Heart left ventricle (tissue), 16 donors: ENCODE measurements at regions not wholly inside any gene's neighbourhood (a gene's known extent, or its start where the extent isn't known, plus 50 kb on each side); places are given as distances from the start of the nearest gene placed in this dataset.

ENCODE experiments used
- ATAC-seq, 4 donors: fragments of 200-7000 bp; cut with Tn5 transposase; one replicate each; pipeline ENCODE4 v1.9.1; 2020 to 2022; ENCODE audit warnings: moderate library complexity in 4 of 4, mild to moderate bottlenecking in 3 of 4, moderate number of reproducible peaks in 1 of 4
- DNase-seq, 5 donors: peaks; one replicate each; pipeline ENCODE4 v3.0.0-alpha.2; 2020
- H3K27ac ChIP-seq, 12 donors: fragments of 200-600 bp; sonication (generic) in 4 of 12; one replicate each; pipeline versions ENCODE4 v1.5.0 to v1.8.0; 2016 to 2022; ENCODE audit warnings: mild to moderate bottlenecking in 2 of 12
- H3K27me3 ChIP-seq, 9 donors: fragments of 200-600 bp; sonication (generic) in 2 of 9; one replicate each; pipeline versions ENCODE4 v1.5.1 to v1.8.0; 2016 to 2022; ENCODE audit warnings: mild to moderate bottlenecking in 3 of 9
- H3K36me3 ChIP-seq, 9 donors: fragments of 200-600 bp; sonication (generic) in 2 of 9; one replicate each; pipeline versions ENCODE4 v1.5.0 to v1.8.0; 2018 to 2022; ENCODE audit warnings: mild to moderate bottlenecking in 2 of 9
- H3K4me1 ChIP-seq, 12 donors: fragments of 200-600 bp; sonication (generic) in 4 of 12; one replicate each; pipeline versions ENCODE4 v1.5.0 to v1.8.0; 2016 to 2022; ENCODE audit warnings: mild to moderate bottlenecking in 3 of 12
- H3K4me3 ChIP-seq, 12 donors: fragments of 200-600 bp; sonication (generic) in 4 of 12; one replicate each; pipeline versions ENCODE4 v1.5.0 to v1.8.0; 2017 to 2022; ENCODE audit warnings: mild to moderate bottlenecking in 9 of 12, moderate library complexity in 4 of 12
- H3K9me3 ChIP-seq, 12 donors: fragments of 200-600 bp; sonication (generic) in 4 of 12; one replicate each; pipeline versions ENCODE4 v1.5.0 to v1.8.0; 2016 to 2022; ENCODE audit warnings: mild to moderate bottlenecking in 1 of 12
- POLR2A ChIP-seq, 2 donors: fragments of 450-650 bp; IDR thresholded peaks; one replicate each; pipeline ENCODE4 v1.6.1; 2017; ENCODE audit warnings: antibody characterized with exemption in 2 of 2, mild to moderate bottlenecking in 2 of 2, moderate library complexity in 2 of 2
- WGBS, 4 donors: extraction: QIAGEN DNeasy Blood & Tissue Kit in 2 of 4; methylation state at CpG; one replicate each; pipeline versions ENCODE4 v1.1.5 to v1.1.7; 2013 to 2018; 5-methylcytosine and 5-hydroxymethylcytosine counted together
- intact Hi-C, 10 donors: fragments of 100-400 bp; cut with DNase I; formaldehyde crosslinking; loops; one replicate each; pipeline versions ENCODE4 v1.11.1 to v1.14.2; 2022
- TF ChIP-seq, protein P1 (sequence below), 12 donors: fragments of 200-600 bp; sonication (generic) in 4 of 12; IDR thresholded peaks; one replicate each; pipeline versions ENCODE4 v1.5.0 to v1.8.0; 2018 to 2022; ENCODE audit warnings: antibody characterized with exemption in 12 of 12, mild to moderate bottlenecking in 5 of 12
- donor health status: ischemic (EF 13 %, LVEDD 7.1; RV severe dilation, severe dysfunction).
- donor health status: healthy with polysubstance abuse.
- donor health status: DM: no; HTN: yes; CAD: no.
- donor health status: DM: no; HTN: no; CAD: no.
- donor health status: ischemic (EF 25% LVEDD 6.9; RV normal size, moderate dysfunction).
- donor health status: ischemic (EF 25% LVEDD 5.7; RV mildly dilated, moderate dysfunction).
- donor health status: healthy.
- donor health status: DM: yes; HTN: yes; CAD: no.
- donor health status: ischemic (EF 35%, LVEDD 5.7; RV mildly dilated, moderate dysfunction).
- donor health status: nonischemic (EF 11% LVEDD 7.7; RV severe dilation, severe dysfunction).
- donor health status: DM: yes; HTN: yes; CAD: no.
- donor health status: PGD.
- donor health status: ischemic (EF 29% LVEDD 5.4; RV normal size, mild dysfunction).
- donor health status: nonischemic (EF 23%, LVEDD 6.1; RV moderate dilation, normal function).

GRCh38 chr7:132049462-132050304 lies 493.3 kb upstream of the PODXL start:
- H3K27ac ChIP-seq: no peak overlapping the region
- intact Hi-C loops: loop anchor here in 6 of 10 donors (1.0 to 10.0 kb wide), 8 partner anchors 43 to 362 kb away; no protein-coding TSS in a partner anchor
- no peaks in the 10 kb centered on the region for H3K36me3 ChIP-seq
- DNase-seq (no peak), ATAC-seq (no peak)
- H3K4me3 ChIP-seq: no peak overlapping the region
- no peaks in the 10 kb centered on the region for H3K9me3 ChIP-seq
- TF ChIP-seq POLR2A (IDR thresholded peaks at IDR 0.05): no peak
- TF ChIP-seq, protein P1, sequence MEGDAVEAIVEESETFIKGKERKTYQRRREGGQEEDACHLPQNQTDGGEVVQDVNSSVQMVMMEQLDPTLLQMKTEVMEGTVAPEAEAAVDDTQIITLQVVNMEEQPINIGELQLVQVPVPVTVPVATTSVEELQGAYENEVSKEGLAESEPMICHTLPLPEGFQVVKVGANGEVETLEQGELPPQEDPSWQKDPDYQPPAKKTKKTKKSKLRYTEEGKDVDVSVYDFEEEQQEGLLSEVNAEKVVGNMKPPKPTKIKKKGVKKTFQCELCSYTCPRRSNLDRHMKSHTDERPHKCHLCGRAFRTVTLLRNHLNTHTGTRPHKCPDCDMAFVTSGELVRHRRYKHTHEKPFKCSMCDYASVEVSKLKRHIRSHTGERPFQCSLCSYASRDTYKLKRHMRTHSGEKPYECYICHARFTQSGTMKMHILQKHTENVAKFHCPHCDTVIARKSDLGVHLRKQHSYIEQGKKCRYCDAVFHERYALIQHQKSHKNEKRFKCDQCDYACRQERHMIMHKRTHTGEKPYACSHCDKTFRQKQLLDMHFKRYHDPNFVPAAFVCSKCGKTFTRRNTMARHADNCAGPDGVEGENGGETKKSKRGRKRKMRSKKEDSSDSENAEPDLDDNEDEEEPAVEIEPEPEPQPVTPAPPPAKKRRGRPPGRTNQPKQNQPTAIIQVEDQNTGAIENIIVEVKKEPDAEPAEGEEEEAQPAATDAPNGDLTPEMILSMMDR (IDR thresholded peaks at IDR 0.05): peak; percentile 50 to 67 (median 56)
- peaks cover 0 to under 1% (median 0%) of the 10 kb centered on the region in 12 donors for H3K4me1 ChIP-seq
- 65 to 72% (median 67%) methylated on average over 9 of the region's 9 CpGs for WGBS, 4 donors
- H3K27me3 ChIP-seq: peaks cover 0 to 5% (median 0%) of the 10 kb centered on the region in 9 donors

DNA sequence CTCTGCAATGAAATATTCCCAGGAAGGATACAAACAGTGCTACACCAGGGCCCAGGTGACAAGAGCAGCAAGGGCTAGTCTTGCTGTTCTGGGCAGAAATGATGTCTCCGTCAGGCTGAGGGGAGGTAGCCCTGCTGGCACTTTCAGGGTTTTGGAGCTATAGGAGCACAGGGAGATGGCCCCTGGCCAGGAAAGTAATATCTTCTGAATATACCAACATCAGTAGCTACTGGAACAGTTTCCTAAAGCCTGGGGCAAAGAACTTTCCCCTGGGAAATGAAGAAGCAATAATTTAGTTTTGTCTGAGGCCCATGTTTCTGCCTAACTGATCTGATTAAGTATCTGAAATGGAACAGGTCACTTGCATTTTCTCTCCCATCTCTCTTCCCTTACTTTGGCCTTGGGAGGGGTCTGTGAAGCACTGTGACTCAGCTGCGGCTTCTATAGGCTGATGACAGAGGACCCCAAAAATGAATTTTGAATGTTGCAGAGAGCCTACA lies 489.1 kb upstream of the PODXL start:
- Histone ChIP-seq H3K4me1 (no peaks in the 10 kb centered on the region), H3K27ac (no peak overlapping the region), H3K27me3 (peaks cover 0 to 5% (median 0%) of the 10 kb centered on the region in 9 donors), H3K4me3 (no peak overlapping the region), H3K9me3 (peaks cover 0 to 5% (median 0%) of the 10 kb centered on the region in 12 donors), H3K36me3 (no peaks in the 10 kb centered on the region)
- intact Hi-C loops: loop anchor here in 4 of 10 donors (5.0 to 10.0 kb wide), 4 partner anchors 98 to 353 kb away; no protein-coding TSS in a partner anchor
- no peak for ATAC-seq
- 86 to 94% (median 90%) methylated on average over 2 of the region's 2 CpGs for WGBS, 4 donors
- no peak for TF ChIP-seq POLR2A (IDR thresholded peaks at IDR 0.05)
- TF ChIP-seq, protein P1 (IDR thresholded peaks at IDR 0.05): no peak
- DNase-seq: no peak

- ATAC-seq: no peak
- Histone ChIP-seq H3K4me1 (no peaks in the 10 kb centered on the region), H3K27me3 (peaks cover 0 to 4% (median 0%) of the 10 kb centered on the region in 9 donors), H3K4me3 (no peak overlapping the region), H3K27ac (no peak overlapping the region), H3K9me3 (peaks cover 0 to 5% (median 0%) of the 10 kb centered on the region in 12 donors), H3K36me3 (no peaks in the 10 kb centered on the region)
- DNase-seq: no peak
- intact Hi-C loops: loop anchor here in 4 of 10 donors (5.0 to 10.0 kb wide), 4 partner anchors 98 to 353 kb away; no protein-coding TSS in a partner anchor
- TF ChIP-seq, protein P1 (IDR thresholded peaks at IDR 0.05): no peak
- no peak for TF ChIP-seq POLR2A (IDR thresholded peaks at IDR 0.05)
- 70 to 94% (median 82%) methylated on average over 2 of the region's 2 CpGs for WGBS, 4 donors
These were observed 488.6 kb upstream of the PODXL start for GRCh38 chr7:132045002-132045401.

DNA sequence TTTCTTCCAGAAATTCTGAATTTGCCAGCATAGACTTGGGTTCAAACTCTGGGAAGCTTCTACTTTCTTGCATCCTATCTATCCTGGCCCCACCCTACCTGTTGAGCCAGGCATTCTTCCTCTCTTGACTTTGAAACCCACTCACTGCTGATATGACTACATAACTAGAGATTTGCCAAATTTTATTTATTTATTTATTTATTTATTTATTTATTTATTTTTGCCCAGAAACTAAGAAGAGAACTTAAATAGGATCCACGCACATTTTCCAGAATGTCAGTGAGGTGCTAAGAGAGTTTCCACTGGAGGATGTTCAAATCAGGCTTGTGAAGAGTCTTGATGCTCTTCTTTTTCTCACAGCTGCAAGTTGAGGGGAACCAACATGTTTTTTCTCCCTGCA lies 487.8 kb upstream of the PODXL start:
- Histone ChIP-seq H3K36me3 (no peaks in the 10 kb centered on the region), H3K4me3 (no peak overlapping the region), H3K9me3 (peaks cover 0 to 5% (median 0%) of the 10 kb centered on the region in 12 donors), H3K27ac (no peak overlapping the region), H3K4me1 (no peaks in the 10 kb centered on the region), H3K27me3 (peaks cover 0 to 4% (median 0%) of the 10 kb centered on the region in 9 donors)
- no peak for DNase-seq
- 93 to 99% (median 95%) methylated on average over 1 of the region's 1 CpG for WGBS, 4 donors
- TF ChIP-seq POLR2A (IDR thresholded peaks at IDR 0.05): no peak
- TF ChIP-seq, protein P1 (IDR thresholded peaks at IDR 0.05): no peak
- intact Hi-C loops: loop anchor here in 2 of 10 donors (10.0 kb wide), 2 partner anchors 99 to 349 kb away; no protein-coding TSS in a partner anchor
- no peak for ATAC-seq
